ENCODE measurements at regions not wholly inside any gene's neighbourhood (a gene's known extent, or its start where the extent isn't known, plus 50 kb on each side); places are given as distances from the start of the nearest gene placed in this dataset.

GRCh38 chr22:47655930-47656329 lies 893.5 kb downstream of the TBC1D22A start:
- in situ Hi-C loops (cut with MboI; ENCODE audit: low sequenced_read_pairs) = no loop called here

- in situ Hi-C loops (cut with MboI; ENCODE audit: low sequenced_read_pairs) = no loop called here
Measured at GRCh38 chr22:47654922-47655491, 892.6 kb downstream of the TBC1D22A start.

GRCh38 chr22:47653921-47654320 lies 891.5 kb downstream of the TBC1D22A start:
- in situ Hi-C loops (cut with MboI; ENCODE audit: low sequenced_read_pairs) = no loop called here

- in situ Hi-C loops (cut with MboI; ENCODE audit: low sequenced_read_pairs) = no loop called here
Measured at GRCh38 chr22:47651216-47651987, 889.0 kb downstream of the TBC1D22A start.

- in situ Hi-C loops (cut with MboI; ENCODE audit: low sequenced_read_pairs) = no loop called here
Measured at GRCh38 chr22:47647720-47648119, 885.3 kb downstream of the TBC1D22A start.

- in situ Hi-C loops (cut with MboI; ENCODE audit: low sequenced_read_pairs) = no loop called here
Measured at GRCh38 chr22:47647181-47647580, 884.7 kb downstream of the TBC1D22A start.

GRCh38 chr22:47645923-47646322 lies 883.5 kb downstream of the TBC1D22A start:
- in situ Hi-C loops (cut with MboI; ENCODE audit: low sequenced_read_pairs) = no loop called here

- in situ Hi-C loops (cut with MboI; ENCODE audit: low sequenced_read_pairs) = no loop called here
Measured at GRCh38 chr22:47645450-47645914, 883.0 kb downstream of the TBC1D22A start.

GRCh38 chr22:47634347-47634746 lies 871.9 kb downstream of the TBC1D22A start:
- in situ Hi-C loops (cut with MboI; ENCODE audit: low sequenced_read_pairs) = no loop called here

GRCh38 chr22:47633111-47633510 lies 870.7 kb downstream of the TBC1D22A start:
- in situ Hi-C loops (cut with MboI; ENCODE audit: low sequenced_read_pairs) = no loop called here

- in situ Hi-C loops (cut with MboI; ENCODE audit: low sequenced_read_pairs) = no loop called here
Measured at GRCh38 chr22:47632701-47633100, 870.3 kb downstream of the TBC1D22A start.

- in situ Hi-C loops (cut with MboI; ENCODE audit: low sequenced_read_pairs) = no loop called here
Measured at GRCh38 chr22:47631571-47632102, 869.2 kb downstream of the TBC1D22A start.

GRCh38 chr22:47630741-47631534 lies 868.5 kb downstream of the TBC1D22A start:
- in situ Hi-C loops (cut with MboI; ENCODE audit: low sequenced_read_pairs) = no loop called here

GRCh38 chr22:47629791-47630655 lies 867.6 kb downstream of the TBC1D22A start:
- in situ Hi-C loops (cut with MboI; ENCODE audit: low sequenced_read_pairs) = no loop called here

GRCh38 chr22:47629273-47629711 lies 866.8 kb downstream of the TBC1D22A start:
- in situ Hi-C loops (cut with MboI; ENCODE audit: low sequenced_read_pairs) = no loop called here

GRCh38 chr22:47628477-47629272 lies 866.2 kb downstream of the TBC1D22A start:
- in situ Hi-C loops (cut with MboI; ENCODE audit: low sequenced_read_pairs) = no loop called here

GRCh38 chr22:47627556-47628253 lies 865.3 kb downstream of the TBC1D22A start:
- in situ Hi-C loops (cut with MboI; ENCODE audit: low sequenced_read_pairs) = no loop called here

GRCh38 chr22:47626428-47627390 lies 864.3 kb downstream of the TBC1D22A start:
- in situ Hi-C loops (cut with MboI; ENCODE audit: low sequenced_read_pairs) = no loop called here
